PC-3 (cell line): ENCODE measurements at regions not wholly inside any gene's neighbourhood (a gene's known extent, or its start where the extent isn't known, plus 50 kb on each side); places are given as distances from the start of the nearest gene placed in this dataset.

ENCODE experiments used
- ATAC-seq: fragments of 200-7000 bp; cut with Tn5 transposase; 2 replicates; pipeline ENCODE4 v1.9.1; 2020; ENCODE audit warnings: mild to moderate bottlenecking, moderate library complexity
- BruUV-seq: library from RNA; stranded (reverse); fragments of 400-500 nt; replicated peaks from 2 replicates; lab custom pipeline; 2021; lab: Mats Ljungman, UMichigan
- CTCF ChIA-PET: fragments of 300-600 bp; sonication (Branson Sonifier 250); formaldehyde crosslinking; loops from one replicate; lab custom pipeline; 2022; ENCODE audit warnings: antibody characterized with exemption; lab: Charles Lee
- POLR2A ChIA-PET: fragments of 300-600 bp; sonication (Branson Sonifier 250); formaldehyde crosslinking; loops from one replicate; lab custom pipeline; 2022; ENCODE audit warnings: antibody characterized with exemption; ENCODE audit not compliant: unreplicated experiment; lab: Charles Lee
- DNase-seq: peaks from one replicate; pipeline ENCODE4 v3.0.0-alpha.2; 2015
- H2AFZ ChIP-seq: fragments of 300-600 bp; sonication (generic); 2 replicates; pipeline ENCODE4 v1.6.0; 2016; ENCODE audit warnings: antibody characterized with exemption, low read length
- H3F3A ChIP-seq: fragments of 300-600 bp; sonication (generic); one replicate; pipeline ENCODE4 v1.6.0; 2017; ENCODE audit warnings: antibody characterized with exemption, low read length, control low read depth, mild to moderate bottlenecking; ENCODE audit not compliant: unreplicated experiment
- H3K27ac ChIP-seq: fragments of 300-600 bp; sonication (generic); 2 replicates; pipeline ENCODE4 v1.5.1; 2016; ENCODE audit warnings: mild to moderate bottlenecking, low read length
- H3K27me3 ChIP-seq: fragments of 300-600 bp; sonication (generic); 2 replicates; pipeline ENCODE4 v1.6.1; 2016; ENCODE audit warnings: low read length, mixed read lengths
- H3K36me3 ChIP-seq: fragments of 300-600 bp; sonication (generic); 2 replicates; pipeline ENCODE4 v1.6.1; 2016; ENCODE audit warnings: low read depth, mixed run types, low read length, mixed read lengths
- H3K4me1 ChIP-seq: fragments of 300-600 bp; sonication (generic); 2 replicates; pipeline ENCODE4 v1.5.1; 2016; ENCODE audit warnings: low read length; ENCODE audit not compliant: insufficient read depth
- H3K4me2 ChIP-seq: fragments of 300-600 bp; sonication (generic); 2 replicates; pipeline ENCODE4 v1.6.0; 2016; ENCODE audit warnings: low read length
- H3K4me3 ChIP-seq: fragments of 300-600 bp; sonication (generic); 2 replicates; pipeline ENCODE4 v1.5.1; 2016; ENCODE audit warnings: mild to moderate bottlenecking, low read length, mixed read lengths
- H3K79me2 ChIP-seq: fragments of 300-600 bp; sonication (generic); 2 replicates; pipeline ENCODE4 v1.6.1; 2017; ENCODE audit warnings: low read length, mixed read lengths
- H3K9ac ChIP-seq: fragments of 300-600 bp; sonication (generic); 2 replicates; pipeline ENCODE4 v1.6.0; 2016; ENCODE audit warnings: mild to moderate bottlenecking, low read length
- H3K9me2 ChIP-seq: fragments of 300-600 bp; sonication (generic); replicated peaks from 2 replicates; pipeline ENCODE4 v1.6.1; 2016; ENCODE audit warnings: mixed run types, low read length, mixed read lengths
- H3K9me3 ChIP-seq: fragments of 300-600 bp; sonication (generic); 2 replicates; pipeline ENCODE4 v1.6.1; 2016; ENCODE audit warnings: low read length, mixed read lengths
- H4K20me1 ChIP-seq: fragments of 300-600 bp; sonication (generic); 2 replicates; pipeline ENCODE4 v1.6.1; 2016; ENCODE audit warnings: low read length, mixed read lengths
- EZH2 ChIP-seq: fragments of 300-600 bp; sonication (generic); IDR thresholded peaks from one replicate; pipeline ENCODE4 v1.6.1; 2017; ENCODE audit warnings: antibody characterized with exemption, mild to moderate bottlenecking, low read length; ENCODE audit not compliant: unreplicated experiment
- EZH2phosphoT487 ChIP-seq: fragments of 300-600 bp; sonication (generic); IDR thresholded peaks from 2 replicates; pipeline ENCODE4 v1.6.1; 2018; ENCODE audit warnings: mild to moderate bottlenecking, antibody characterized with exemption, low read length, borderline replicate concordance
- intact Hi-C: fragments of 100-400 bp; cut with micrococcal nuclease; formaldehyde crosslinking; loops from 2 replicates; pipeline ENCODE4 v1.9.0; 2023
- TF ChIP-seq, protein P1 (sequence below): fragments of 300-600 bp; sonication (generic); conservative IDR thresholded peaks from 2 replicates; pipeline ENCODE4 v1.5.1; 2017; ENCODE audit warnings: antibody characterized with exemption, low read depth, mild to moderate bottlenecking, low read length

GRCh38 chr15:93288728-93289294, 199.8 kb upstream of the RGMA start:
- Histone ChIP-seq H4K20me1 (no peaks in the 10 kb centered on the region), H3K4me2 (no peak overlapping the region), H3F3A (no peaks in the 10 kb centered on the region), H3K9me3 (no peaks in the 10 kb centered on the region), H3K27ac (no peak overlapping the region), H3K9me2 (no peaks in the 10 kb centered on the region), H3K79me2 (no peaks in the 10 kb centered on the region), H2AFZ (no peak overlapping the region), H3K36me3 (no peaks in the 10 kb centered on the region), H3K27me3 (peaks cover 70% of the 10 kb centered on the region), H3K9ac (no peak overlapping the region), H3K4me1 (no peaks in the 10 kb centered on the region), H3K4me3 (no peak overlapping the region)
- POLR2A ChIA-PET: no interaction called here
- intact Hi-C loops: no loop called here
- DNase-seq (no peak), ATAC-seq (no peak)
- no TSS peak for BruUV-seq
- CTCF ChIA-PET: no interaction called here
- no peak for TF ChIP-seq EZH2phosphoT487
- no peak for TF ChIP-seq EZH2
- TF ChIP-seq, protein P1, sequence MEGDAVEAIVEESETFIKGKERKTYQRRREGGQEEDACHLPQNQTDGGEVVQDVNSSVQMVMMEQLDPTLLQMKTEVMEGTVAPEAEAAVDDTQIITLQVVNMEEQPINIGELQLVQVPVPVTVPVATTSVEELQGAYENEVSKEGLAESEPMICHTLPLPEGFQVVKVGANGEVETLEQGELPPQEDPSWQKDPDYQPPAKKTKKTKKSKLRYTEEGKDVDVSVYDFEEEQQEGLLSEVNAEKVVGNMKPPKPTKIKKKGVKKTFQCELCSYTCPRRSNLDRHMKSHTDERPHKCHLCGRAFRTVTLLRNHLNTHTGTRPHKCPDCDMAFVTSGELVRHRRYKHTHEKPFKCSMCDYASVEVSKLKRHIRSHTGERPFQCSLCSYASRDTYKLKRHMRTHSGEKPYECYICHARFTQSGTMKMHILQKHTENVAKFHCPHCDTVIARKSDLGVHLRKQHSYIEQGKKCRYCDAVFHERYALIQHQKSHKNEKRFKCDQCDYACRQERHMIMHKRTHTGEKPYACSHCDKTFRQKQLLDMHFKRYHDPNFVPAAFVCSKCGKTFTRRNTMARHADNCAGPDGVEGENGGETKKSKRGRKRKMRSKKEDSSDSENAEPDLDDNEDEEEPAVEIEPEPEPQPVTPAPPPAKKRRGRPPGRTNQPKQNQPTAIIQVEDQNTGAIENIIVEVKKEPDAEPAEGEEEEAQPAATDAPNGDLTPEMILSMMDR: no peak

- intact Hi-C loops: no loop called here
- no TSS peak for BruUV-seq
Observed at GRCh38 chr15:93286446-93286845, 197.4 kb upstream of the RGMA start.

GRCh38 chr15:93283854-93284253, 194.8 kb upstream of the RGMA start:
- Histone ChIP-seq H3K27me3 (peaks cover 74% of the 10 kb centered on the region), H3K9me3 (no peaks in the 10 kb centered on the region), H3K36me3 (no peaks in the 10 kb centered on the region), H2AFZ (no peak overlapping the region), H3K4me3 (no peak overlapping the region), H3K4me1 (no peaks in the 10 kb centered on the region), H3K79me2 (no peaks in the 10 kb centered on the region), H4K20me1 (no peaks in the 10 kb centered on the region), H3K27ac (no peak overlapping the region), H3F3A (no peaks in the 10 kb centered on the region), H3K9ac (no peak overlapping the region), H3K4me2 (no peak overlapping the region), H3K9me2 (no peaks in the 10 kb centered on the region)
- TF ChIP-seq EZH2phosphoT487 (no peak), EZH2 (no peak)
- TF ChIP-seq, protein P1: no peak
- POLR2A ChIA-PET: no interaction called here
- no TSS peak for BruUV-seq
- CTCF ChIA-PET: no interaction called here
- DNase-seq (no peak), ATAC-seq (no peak)
- intact Hi-C loops: no loop called here

More at GRCh38 chr15:93286446-93286845, 197.4 kb upstream of the RGMA start:
- ChIA-PET CTCF (no interaction called here), POLR2A (no interaction called here)
- TF ChIP-seq, protein P1: no peak
- TF ChIP-seq EZH2 (no peak), EZH2phosphoT487 (no peak)
- DNase-seq (no peak), ATAC-seq (no peak)
- no peak overlapping the region for H2AFZ ChIP-seq
- peaks cover 73% of the 10 kb centered on the region for H3K27me3 ChIP-seq
- no peaks in the 10 kb centered on the region for H3F3A ChIP-seq
- H3K9me3 ChIP-seq: no peaks in the 10 kb centered on the region
- H3K4me3 ChIP-seq: no peak overlapping the region
- no peaks in the 10 kb centered on the region for H3K36me3 ChIP-seq
- H3K27ac ChIP-seq: no peak overlapping the region
- H3K4me2 ChIP-seq: no peak overlapping the region
- H3K9ac ChIP-seq: no peak overlapping the region
- no peaks in the 10 kb centered on the region for H3K79me2 ChIP-seq
- no peaks in the 10 kb centered on the region for H3K4me1 ChIP-seq
- no peaks in the 10 kb centered on the region for H3K9me2 ChIP-seq
- H4K20me1 ChIP-seq: no peaks in the 10 kb centered on the region
